ENCODE measurements at regions not wholly inside any gene's neighbourhood (a gene's known extent, or its start where the extent isn't known, plus 50 kb on each side); places are given as distances from the start of the nearest gene placed in this dataset.

- no peak for DNase-seq
- Mint-ChIP-seq H3K27me3 (ENCODE audit: low read depth in 3 of 3) (peaks cover 2 to 8% (median 5%) of the 10 kb centered on the region in 3 donors), H3K4me3 (no peak overlapping the region), H3K27ac (no peak overlapping the region), H3K9me3 (peaks cover 0 to 6% (median 2%) of the 10 kb centered on the region in 6 donors), H3K4me1 (no peaks in the 10 kb centered on the region), H3K36me3 (no peaks in the 10 kb centered on the region)
Measured at GRCh38 chr10:121112136-121112535, 261.0 kb downstream of the WDR11 start.

GRCh38 chr10:121112579-121113384 is 261.6 kb downstream of the WDR11 start:
- Mint-ChIP-seq H3K4me3 (no peak overlapping the region), H3K27ac (no peak overlapping the region), H3K9me3 (peaks cover 0 to 6% (median 2%) of the 10 kb centered on the region in 6 donors), H3K27me3 (ENCODE audit: low read depth in 3 of 3) (peaks cover 2 to 11% (median 5%) of the 10 kb centered on the region in 3 donors), H3K36me3 (no peaks in the 10 kb centered on the region), H3K4me1 (no peaks in the 10 kb centered on the region)
- no peak for DNase-seq

- Mint-ChIP-seq H3K9me3 (peaks cover 0 to 6% (median 2%) of the 10 kb centered on the region in 6 donors), H3K4me1 (no peaks in the 10 kb centered on the region), H3K36me3 (no peaks in the 10 kb centered on the region), H3K27me3 (ENCODE audit: low read depth in 3 of 3) (peaks cover 2 to 11% (median 5%) of the 10 kb centered on the region in 3 donors), H3K27ac (no peak overlapping the region), H3K4me3 (no peak overlapping the region)
- no peak for DNase-seq
Measured at GRCh38 chr10:121113385-121113696, 262.2 kb downstream of the WDR11 start.

- H3K9me3 Mint-ChIP-seq, result peaks cover 0 to 6% (median 2%) of the 10 kb centered on the region in 6 donors
- H3K27ac Mint-ChIP-seq, result no peak overlapping the region
- peaks cover 2 to 11% (median 5%) of the 10 kb centered on the region in 3 donors for H3K27me3 Mint-ChIP-seq (ENCODE audit: low read depth in 3 of 3)
- DNase-seq, result no peak
- H3K36me3 Mint-ChIP-seq, result no peaks in the 10 kb centered on the region
- H3K4me1 Mint-ChIP-seq, result no peaks in the 10 kb centered on the region
- H3K4me3 Mint-ChIP-seq, result no peak overlapping the region
Measured at GRCh38 chr10:121113911-121114310, 262.7 kb downstream of the WDR11 start.

GRCh38 chr10:121115154-121115553 is 264.0 kb downstream of the WDR11 start:
- peaks cover 0 to 6% (median 2%) of the 10 kb centered on the region in 6 donors for H3K9me3 Mint-ChIP-seq
- H3K27me3 Mint-ChIP-seq (ENCODE audit: low read depth in 3 of 3), result peaks cover 2 to 11% (median 5%) of the 10 kb centered on the region in 3 donors
- no peak overlapping the region for H3K27ac Mint-ChIP-seq
- H3K36me3 Mint-ChIP-seq, result no peaks in the 10 kb centered on the region
- no peak for DNase-seq
- H3K4me3 Mint-ChIP-seq, result no peak overlapping the region
- H3K4me1 Mint-ChIP-seq, result no peaks in the 10 kb centered on the region

GRCh38 chr10:121121462-121121861 is 270.3 kb downstream of the WDR11 start:
- Mint-ChIP-seq H3K36me3 (no peaks in the 10 kb centered on the region), H3K9me3 (peaks cover 0 to 4% (median 0%) of the 10 kb centered on the region in 6 donors), H3K27me3 (ENCODE audit: low read depth in 3 of 3) (peaks cover 0 to 15% (median 2%) of the 10 kb centered on the region in 3 donors), H3K4me1 (no peaks in the 10 kb centered on the region), H3K4me3 (no peak overlapping the region), H3K27ac (no peak overlapping the region)
- no peak for DNase-seq

- no peaks in the 10 kb centered on the region for H3K4me1 Mint-ChIP-seq
- peaks cover 2 to 8% (median 4%) of the 10 kb centered on the region in 3 donors for H3K27me3 Mint-ChIP-seq (ENCODE audit: low read depth in 3 of 3)
- H3K36me3 Mint-ChIP-seq, result no peaks in the 10 kb centered on the region
- peaks cover 0 to 2% (median 0%) of the 10 kb centered on the region in 6 donors for H3K9me3 Mint-ChIP-seq
- no peak for DNase-seq
- no peak overlapping the region for H3K4me3 Mint-ChIP-seq
- H3K27ac Mint-ChIP-seq, result no peak overlapping the region
Measured at GRCh38 chr10:121127151-121127906, 276.2 kb downstream of the WDR11 start.

GRCh38 chr10:121128164-121128563 is 277.0 kb downstream of the WDR11 start:
- Mint-ChIP-seq H3K36me3 (no peaks in the 10 kb centered on the region), H3K9me3 (no peaks in the 10 kb centered on the region), H3K4me1 (no peaks in the 10 kb centered on the region), H3K27ac (no peak overlapping the region), H3K4me3 (no peak overlapping the region), H3K27me3 (ENCODE audit: low read depth in 3 of 3) (peaks cover 2 to 6% (median 4%) of the 10 kb centered on the region in 3 donors)
- no peak for DNase-seq

- Mint-ChIP-seq H3K4me3 (no peak overlapping the region), H3K4me1 (no peaks in the 10 kb centered on the region), H3K27me3 (ENCODE audit: low read depth in 3 of 3) (peaks cover 2 to 6% (median 4%) of the 10 kb centered on the region in 3 donors), H3K27ac (no peak overlapping the region), H3K36me3 (no peaks in the 10 kb centered on the region), H3K9me3 (no peaks in the 10 kb centered on the region)
- no peak for DNase-seq
Measured at GRCh38 chr10:121129266-121129665, 278.1 kb downstream of the WDR11 start.

- H3K9me3 Mint-ChIP-seq, result no peaks in the 10 kb centered on the region
- DNase-seq, result no peak
- peaks cover 2 to 6% (median 4%) of the 10 kb centered on the region in 3 donors for H3K27me3 Mint-ChIP-seq (ENCODE audit: low read depth in 3 of 3)
- H3K27ac Mint-ChIP-seq, result no peak overlapping the region
- H3K4me3 Mint-ChIP-seq, result no peak overlapping the region
- H3K36me3 Mint-ChIP-seq, result peaks cover 0 to 3% (median 0%) of the 10 kb centered on the region in 3 donors
- H3K4me1 Mint-ChIP-seq, result no peaks in the 10 kb centered on the region
Measured at GRCh38 chr10:121130382-121130781, 279.2 kb downstream of the WDR11 start.

GRCh38 chr10:121131014-121131413 is 279.9 kb downstream of the WDR11 start:
- Mint-ChIP-seq H3K27me3 (ENCODE audit: low read depth in 3 of 3) (peaks cover 2 to 6% (median 4%) of the 10 kb centered on the region in 3 donors), H3K4me3 (no peak overlapping the region), H3K9me3 (no peaks in the 10 kb centered on the region), H3K36me3 (peaks cover 0 to 3% (median 0%) of the 10 kb centered on the region in 3 donors), H3K27ac (no peak overlapping the region), H3K4me1 (no peaks in the 10 kb centered on the region)
- DNase-seq, result no peak

GRCh38 chr10:121131426-121132265 is 280.5 kb downstream of the WDR11 start:
- Mint-ChIP-seq H3K4me1 (no peaks in the 10 kb centered on the region), H3K9me3 (no peaks in the 10 kb centered on the region), H3K27ac (no peak overlapping the region), H3K36me3 (peaks cover 0 to 3% (median 0%) of the 10 kb centered on the region in 3 donors), H3K27me3 (ENCODE audit: low read depth in 3 of 3) (peaks cover 2 to 6% (median 4%) of the 10 kb centered on the region in 3 donors), H3K4me3 (no peak overlapping the region)
- DNase-seq, result no peak

GRCh38 chr10:121132273-121132672 is 281.1 kb downstream of the WDR11 start:
- DNase-seq, result no peak
- Mint-ChIP-seq H3K9me3 (no peaks in the 10 kb centered on the region), H3K36me3 (peaks cover 0 to 3% (median 0%) of the 10 kb centered on the region in 3 donors), H3K4me1 (no peaks in the 10 kb centered on the region), H3K27me3 (ENCODE audit: low read depth in 3 of 3) (peaks cover 2 to 6% (median 4%) of the 10 kb centered on the region in 3 donors), H3K27ac (no peak overlapping the region), H3K4me3 (no peak overlapping the region)

Measured in immature natural killer cell (primary cell).